ENCODE measurements at regions not wholly inside any gene's neighbourhood (a gene's known extent, or its start where the extent isn't known, plus 50 kb on each side); places are given as distances from the start of the nearest gene placed in this dataset.

DNA sequence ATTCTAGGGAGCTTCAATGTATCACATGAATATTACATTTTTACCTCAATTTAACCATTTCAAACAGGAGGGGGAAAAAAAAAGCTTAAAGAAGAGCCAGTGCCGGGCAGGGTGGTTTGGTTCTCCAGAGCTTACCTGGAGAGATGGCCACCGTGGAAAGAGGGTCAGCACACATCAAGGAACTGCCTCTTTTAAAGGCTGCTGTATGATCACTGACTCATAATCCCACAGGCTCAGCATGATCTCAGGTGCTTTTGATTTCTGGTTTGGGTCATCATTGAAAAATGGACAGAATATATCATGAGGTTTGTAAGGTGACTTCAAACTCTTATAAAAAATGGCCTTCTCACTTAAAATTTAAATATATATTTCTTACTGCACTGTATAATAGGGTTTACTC lies 67.5 kb upstream of the MDFIC start:
- TF ChIP-seq POLR2A (IDR thresholded peaks at IDR 0.05) (no peak), CTCF (IDR thresholded peaks at IDR 0.05) (no peak)

Data from prostate gland (tissue), 2 donors.